ENCODE measurements at regions not wholly inside any gene's neighbourhood (a gene's known extent, or its start where the extent isn't known, plus 50 kb on each side); places are given as distances from the start of the nearest gene placed in this dataset.

DNA sequence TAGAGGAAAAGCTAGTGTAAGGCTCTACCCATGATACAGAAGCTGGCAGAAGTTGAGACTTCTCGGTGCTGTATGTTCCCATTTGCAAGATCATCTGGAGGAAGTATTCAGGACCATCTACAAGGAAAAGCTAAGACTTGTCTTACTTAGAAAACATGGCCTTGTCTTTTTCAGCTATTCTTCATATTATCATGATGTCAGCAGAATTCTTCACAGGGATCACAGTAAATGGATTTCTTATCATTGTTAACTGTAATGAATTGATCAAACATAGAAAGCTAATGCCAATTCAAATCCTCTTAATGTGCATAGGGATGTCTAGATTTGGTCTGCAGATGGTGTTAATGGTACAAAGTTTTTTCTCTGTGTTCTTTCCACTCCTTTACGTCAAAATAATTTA is 79.6 kb upstream of the SCIN start:
- Histone ChIP-seq H3K36me3 (replicated peaks; ENCODE audit: low read depth, low read length) (no peaks in the 10 kb centered on the region), H3K9me3 (ENCODE audit: insufficient read depth, low read length) (no peaks in the 10 kb centered on the region), H3K79me2 (ENCODE audit: low read length) (no peaks in the 10 kb centered on the region), H3K27me3 (ENCODE audit: low read depth, low read length) (no peaks in the 10 kb centered on the region), H2AFZ (ENCODE audit: low read depth, low read length) (no peak overlapping the region), H3K9ac (ENCODE audit: low read length) (no peak overlapping the region), H4K20me1 (ENCODE audit: insufficient read depth, low read length) (no peaks in the 10 kb centered on the region), H3K4me1 (ENCODE audit: low read length) (peaks cover 13% of the 10 kb centered on the region), H3K27ac (ENCODE audit: low read length) (no peak overlapping the region), H3K4me3 (ENCODE audit: low read length) (no peak overlapping the region), H3K4me2 (ENCODE audit: low read length) (no peak overlapping the region)
- no peak for TF ChIP-seq EZH2phosphoT487 (IDR thresholded peaks at IDR 0.05; ENCODE audit: low read depth)
- TF ChIP-seq, protein P1, sequence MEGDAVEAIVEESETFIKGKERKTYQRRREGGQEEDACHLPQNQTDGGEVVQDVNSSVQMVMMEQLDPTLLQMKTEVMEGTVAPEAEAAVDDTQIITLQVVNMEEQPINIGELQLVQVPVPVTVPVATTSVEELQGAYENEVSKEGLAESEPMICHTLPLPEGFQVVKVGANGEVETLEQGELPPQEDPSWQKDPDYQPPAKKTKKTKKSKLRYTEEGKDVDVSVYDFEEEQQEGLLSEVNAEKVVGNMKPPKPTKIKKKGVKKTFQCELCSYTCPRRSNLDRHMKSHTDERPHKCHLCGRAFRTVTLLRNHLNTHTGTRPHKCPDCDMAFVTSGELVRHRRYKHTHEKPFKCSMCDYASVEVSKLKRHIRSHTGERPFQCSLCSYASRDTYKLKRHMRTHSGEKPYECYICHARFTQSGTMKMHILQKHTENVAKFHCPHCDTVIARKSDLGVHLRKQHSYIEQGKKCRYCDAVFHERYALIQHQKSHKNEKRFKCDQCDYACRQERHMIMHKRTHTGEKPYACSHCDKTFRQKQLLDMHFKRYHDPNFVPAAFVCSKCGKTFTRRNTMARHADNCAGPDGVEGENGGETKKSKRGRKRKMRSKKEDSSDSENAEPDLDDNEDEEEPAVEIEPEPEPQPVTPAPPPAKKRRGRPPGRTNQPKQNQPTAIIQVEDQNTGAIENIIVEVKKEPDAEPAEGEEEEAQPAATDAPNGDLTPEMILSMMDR (IDR thresholded peaks at IDR 0.05; ENCODE audit: low read depth, low read length), result no peak

DNA sequence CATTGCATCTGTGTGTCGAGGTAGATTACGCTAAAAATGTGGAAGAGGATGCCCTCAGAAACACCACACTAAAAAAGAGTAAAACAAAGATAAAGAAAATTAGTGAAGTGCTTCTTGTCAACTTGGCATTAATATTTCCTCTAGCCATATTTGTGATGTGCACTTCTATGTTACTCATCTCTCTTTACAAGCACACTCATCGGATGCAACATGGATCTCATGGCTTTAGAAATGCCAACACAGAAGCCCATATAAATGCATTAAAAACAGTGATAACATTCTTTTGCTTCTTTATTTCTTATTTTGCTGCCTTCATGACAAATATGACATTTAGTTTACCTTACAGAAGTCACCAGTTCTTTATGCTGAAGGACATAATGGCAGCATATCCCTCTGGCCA is 79.0 kb upstream of the SCIN start:
- TF ChIP-seq, protein P1 (IDR thresholded peaks at IDR 0.05; ENCODE audit: low read depth, low read length), result no peak
- no peak for TF ChIP-seq EZH2phosphoT487 (IDR thresholded peaks at IDR 0.05; ENCODE audit: low read depth)
- H3K4me3 ChIP-seq (ENCODE audit: low read length), result no peak overlapping the region
- H2AFZ ChIP-seq (ENCODE audit: low read depth, low read length), result no peak overlapping the region
- no peaks in the 10 kb centered on the region for H3K9me3 ChIP-seq (ENCODE audit: insufficient read depth, low read length)
- H3K27ac ChIP-seq (ENCODE audit: low read length), result no peak overlapping the region
- peaks cover 13% of the 10 kb centered on the region for H3K4me1 ChIP-seq (ENCODE audit: low read length)
- no peaks in the 10 kb centered on the region for H3K27me3 ChIP-seq (ENCODE audit: low read depth, low read length)
- no peak overlapping the region for H3K4me2 ChIP-seq (ENCODE audit: low read length)
- no peaks in the 10 kb centered on the region for H3K79me2 ChIP-seq (ENCODE audit: low read length)
- no peaks in the 10 kb centered on the region for H4K20me1 ChIP-seq (ENCODE audit: insufficient read depth, low read length)
- no peaks in the 10 kb centered on the region for H3K36me3 ChIP-seq (replicated peaks; ENCODE audit: low read depth, low read length)
- H3K9ac ChIP-seq (ENCODE audit: low read length), result no peak overlapping the region

DNA sequence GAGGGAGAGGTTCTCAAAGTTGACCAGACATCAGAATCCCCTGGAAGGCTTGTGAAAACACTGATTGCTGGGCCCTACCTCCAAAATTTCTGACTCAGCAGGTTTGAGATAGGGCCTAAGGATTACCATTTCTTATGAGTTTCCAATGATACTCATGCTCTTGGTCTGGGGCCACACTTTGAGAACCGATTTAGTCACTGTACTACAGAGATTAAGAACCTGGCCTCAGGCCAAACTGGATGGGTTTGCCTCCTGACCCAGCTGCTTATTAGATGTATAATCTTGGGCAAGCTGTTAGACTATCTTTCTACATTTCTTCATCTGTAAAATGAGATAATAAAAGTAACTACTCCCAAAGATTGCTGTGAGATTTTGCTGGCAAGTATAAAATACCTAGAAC is 77.1 kb upstream of the SCIN start:
- Histone ChIP-seq H3K4me3 (ENCODE audit: low read length) (no peak overlapping the region), H3K9me3 (ENCODE audit: insufficient read depth, low read length) (no peaks in the 10 kb centered on the region), H3K4me1 (ENCODE audit: low read length) (peaks cover 13% of the 10 kb centered on the region), H3K79me2 (ENCODE audit: low read length) (no peaks in the 10 kb centered on the region), H3K27me3 (ENCODE audit: low read depth, low read length) (no peaks in the 10 kb centered on the region), H3K27ac (ENCODE audit: low read length) (no peak overlapping the region), H3K4me2 (ENCODE audit: low read length) (no peak overlapping the region), H3K9ac (ENCODE audit: low read length) (no peak overlapping the region), H4K20me1 (ENCODE audit: insufficient read depth, low read length) (no peaks in the 10 kb centered on the region), H3K36me3 (replicated peaks; ENCODE audit: low read depth, low read length) (no peaks in the 10 kb centered on the region), H2AFZ (ENCODE audit: low read depth, low read length) (no peak overlapping the region)
- TF ChIP-seq, protein P1 (IDR thresholded peaks at IDR 0.05; ENCODE audit: low read depth, low read length), result no peak
- TF ChIP-seq EZH2phosphoT487 (IDR thresholded peaks at IDR 0.05; ENCODE audit: low read depth), result no peak

DNA sequence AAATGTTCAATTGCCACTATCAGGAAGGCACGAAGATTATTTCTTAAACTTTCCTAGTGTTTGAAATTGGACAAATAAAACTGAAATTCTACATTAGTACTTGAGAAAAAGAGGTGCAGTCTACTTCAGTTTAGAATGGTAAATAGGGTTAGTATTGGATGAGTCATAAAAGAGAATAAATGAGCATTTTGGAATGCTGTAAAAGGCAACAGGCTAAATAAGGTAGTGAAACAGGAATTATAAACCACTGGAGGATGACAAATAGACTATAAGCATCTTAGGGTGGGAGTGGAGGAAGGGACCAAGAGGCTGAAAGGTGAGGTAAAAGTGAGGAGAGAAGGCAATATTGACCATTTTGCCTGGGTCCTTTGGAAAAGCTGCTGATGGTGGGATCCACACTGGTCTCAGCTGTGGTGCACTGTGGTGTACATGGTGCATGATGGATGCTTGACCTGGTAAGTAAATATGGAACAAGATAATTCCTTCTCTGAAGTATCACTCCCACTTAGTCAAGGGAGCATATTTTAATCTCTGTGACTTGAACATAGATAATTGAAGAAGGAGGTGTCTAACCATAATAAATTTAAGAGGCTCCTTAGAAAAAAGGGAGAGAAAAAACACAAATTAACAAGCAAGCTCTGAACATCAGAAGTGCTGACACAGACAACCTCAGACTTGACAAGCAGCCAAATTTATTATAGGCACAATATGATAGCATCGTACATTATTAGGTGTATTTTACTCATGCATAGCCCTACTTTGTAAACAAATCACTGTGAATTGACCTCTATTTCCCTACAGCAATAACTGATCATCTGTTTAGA is 76.4 kb upstream of the SCIN start:
- no peak overlapping the region for H3K4me2 ChIP-seq (ENCODE audit: low read length)
- no peaks in the 10 kb centered on the region for H3K9me3 ChIP-seq (ENCODE audit: insufficient read depth, low read length)
- no peak overlapping the region for H3K4me3 ChIP-seq (ENCODE audit: low read length)
- no peak for TF ChIP-seq EZH2phosphoT487 (IDR thresholded peaks at IDR 0.05; ENCODE audit: low read depth)
- TF ChIP-seq, protein P1 (IDR thresholded peaks at IDR 0.05; ENCODE audit: low read depth, low read length), result no peak
- H3K79me2 ChIP-seq (ENCODE audit: low read length), result no peaks in the 10 kb centered on the region
- no peak overlapping the region for H3K27ac ChIP-seq (ENCODE audit: low read length)
- H3K36me3 ChIP-seq (replicated peaks; ENCODE audit: low read depth, low read length), result no peaks in the 10 kb centered on the region
- H2AFZ ChIP-seq (ENCODE audit: low read depth, low read length), result no peak overlapping the region
- H4K20me1 ChIP-seq (ENCODE audit: insufficient read depth, low read length), result no peaks in the 10 kb centered on the region
- H3K27me3 ChIP-seq (ENCODE audit: low read depth, low read length), result no peaks in the 10 kb centered on the region
- H3K9ac ChIP-seq (ENCODE audit: low read length), result no peak overlapping the region
- H3K4me1 ChIP-seq (ENCODE audit: low read length), result peaks cover 13% of the 10 kb centered on the region

All from OCI-LY3 (cell line).